ENCODE measurements at regions not wholly inside any gene's neighbourhood (a gene's known extent, or its start where the extent isn't known, plus 50 kb on each side); places are given as distances from the start of the nearest gene placed in this dataset.

DNA sequence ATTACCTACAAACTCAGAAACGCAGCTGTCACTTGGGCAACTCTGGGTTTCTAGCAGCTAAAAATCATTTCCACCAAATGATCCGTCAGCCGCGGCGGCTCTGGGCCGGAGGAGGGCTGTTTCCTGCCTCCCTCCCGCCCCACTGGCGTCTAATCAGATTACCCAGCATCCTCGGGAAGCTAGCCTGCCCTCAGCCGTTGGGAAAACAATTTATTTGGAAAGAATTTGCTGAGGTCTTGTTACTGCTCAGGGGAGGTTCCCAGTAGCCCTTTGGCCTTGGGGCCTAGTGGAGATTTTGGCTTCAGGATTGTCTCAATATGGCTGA, 65.0 kb upstream of the ADGRA1 start:
- H3K27me3 ChIP-seq = peaks cover 17% of the 10 kb centered on the region
- no peak overlapping the region for H3K27ac ChIP-seq
- TF ChIP-seq POLR2A (IDR thresholded peaks at IDR 0.05) (no peak), POLR2AphosphoS5 (IDR thresholded peaks at IDR 0.05) (no peak), EP300 (IDR thresholded peaks at IDR 0.05; ENCODE audit: low read depth) (no peak)
- TF ChIP-seq, protein P1, sequence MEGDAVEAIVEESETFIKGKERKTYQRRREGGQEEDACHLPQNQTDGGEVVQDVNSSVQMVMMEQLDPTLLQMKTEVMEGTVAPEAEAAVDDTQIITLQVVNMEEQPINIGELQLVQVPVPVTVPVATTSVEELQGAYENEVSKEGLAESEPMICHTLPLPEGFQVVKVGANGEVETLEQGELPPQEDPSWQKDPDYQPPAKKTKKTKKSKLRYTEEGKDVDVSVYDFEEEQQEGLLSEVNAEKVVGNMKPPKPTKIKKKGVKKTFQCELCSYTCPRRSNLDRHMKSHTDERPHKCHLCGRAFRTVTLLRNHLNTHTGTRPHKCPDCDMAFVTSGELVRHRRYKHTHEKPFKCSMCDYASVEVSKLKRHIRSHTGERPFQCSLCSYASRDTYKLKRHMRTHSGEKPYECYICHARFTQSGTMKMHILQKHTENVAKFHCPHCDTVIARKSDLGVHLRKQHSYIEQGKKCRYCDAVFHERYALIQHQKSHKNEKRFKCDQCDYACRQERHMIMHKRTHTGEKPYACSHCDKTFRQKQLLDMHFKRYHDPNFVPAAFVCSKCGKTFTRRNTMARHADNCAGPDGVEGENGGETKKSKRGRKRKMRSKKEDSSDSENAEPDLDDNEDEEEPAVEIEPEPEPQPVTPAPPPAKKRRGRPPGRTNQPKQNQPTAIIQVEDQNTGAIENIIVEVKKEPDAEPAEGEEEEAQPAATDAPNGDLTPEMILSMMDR (IDR thresholded peaks at IDR 0.05) = no peak
- H3K9me3 ChIP-seq = no peaks in the 10 kb centered on the region
- WGBS, 2 donors (ENCODE audit: low coverage in 1 of 2) = 25% methylated on average over 10 of the region's 10 CpGs; no CpG with 5 or more reads in 1 of the 2 donors
- H3K4me1 ChIP-seq = no peaks in the 10 kb centered on the region
- no peaks in the 10 kb centered on the region for H3K36me3 ChIP-seq
- intact Hi-C loops (cut with DNase I; ENCODE audit: low total_unique reads) (no loop called here), in situ Hi-C loops (cut with MboI; ENCODE audit: low pct_ligation_motif_present in 1 of 4, low pct_unique_long_range_greater_than_20kb in 1 of 4, low sequenced_read_pairs in 3 of 4) (no loop called here)
- no peak overlapping the region for H3K4me3 ChIP-seq
- no peak for DNase-seq

DNA sequence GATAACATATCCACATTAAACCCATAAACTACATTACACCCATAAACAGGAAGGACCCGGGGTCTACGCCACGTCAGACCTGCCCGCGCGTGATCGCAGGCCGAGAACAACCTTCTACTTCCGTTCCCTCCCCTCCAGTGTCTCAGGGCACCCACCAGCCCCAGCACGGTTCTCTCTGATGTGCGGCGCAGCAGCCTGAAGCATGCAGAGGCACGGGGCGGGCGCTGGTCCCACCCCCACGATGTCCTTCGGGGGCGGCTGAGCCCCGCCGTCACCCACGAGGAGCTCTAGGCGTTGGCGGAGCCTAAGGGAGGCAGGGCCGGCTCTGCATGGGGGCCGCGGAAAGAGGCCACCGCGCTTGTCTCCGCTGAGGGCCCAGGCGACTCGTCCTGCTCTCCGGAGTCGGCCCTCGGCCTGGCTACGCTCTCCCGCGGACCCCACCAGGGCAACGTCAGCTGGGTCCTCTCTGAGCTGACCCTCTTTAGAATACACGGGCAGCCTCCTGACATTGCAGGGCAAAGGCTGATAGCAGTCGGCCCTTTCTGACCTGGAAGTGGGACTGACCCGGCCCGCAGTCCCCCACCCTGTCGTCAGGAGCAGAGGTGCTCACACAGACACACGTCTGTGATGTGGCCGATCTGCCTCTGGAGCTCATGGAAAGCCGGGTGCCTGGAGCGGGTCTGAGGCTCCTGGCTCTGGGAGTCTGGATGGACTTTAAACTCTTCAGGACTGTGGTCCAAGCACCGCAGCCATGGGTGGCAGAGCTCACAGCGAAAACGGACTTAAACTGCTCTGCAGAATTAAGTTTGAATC, 65.6 kb upstream of the ADGRA1 start:
- TF ChIP-seq, protein P1 (IDR thresholded peaks at IDR 0.05) = no peak
- TF ChIP-seq POLR2AphosphoS5 (IDR thresholded peaks at IDR 0.05) = no peak
- no peak for TF ChIP-seq POLR2A (IDR thresholded peaks at IDR 0.05)
- no peak for TF ChIP-seq EP300 (IDR thresholded peaks at IDR 0.05; ENCODE audit: low read depth)
- Histone ChIP-seq H3K4me1 (no peaks in the 10 kb centered on the region), H3K36me3 (no peaks in the 10 kb centered on the region), H3K9me3 (no peaks in the 10 kb centered on the region), H3K27ac (no peak overlapping the region), H3K27me3 (peaks cover 17% of the 10 kb centered on the region), H3K4me3 (no peak overlapping the region)
- DNase-seq = no peak
- in situ Hi-C loops (cut with MboI; ENCODE audit: low pct_ligation_motif_present in 1 of 4, low pct_unique_long_range_greater_than_20kb in 1 of 4, low sequenced_read_pairs in 3 of 4) = no loop called here
- intact Hi-C loops (cut with DNase I; ENCODE audit: low total_unique reads) = no loop called here
- WGBS, 2 donors (ENCODE audit: low coverage in 1 of 2) = 71 to 78% methylated on average over 9 to 42 of the region's 50 CpGs

DNA sequence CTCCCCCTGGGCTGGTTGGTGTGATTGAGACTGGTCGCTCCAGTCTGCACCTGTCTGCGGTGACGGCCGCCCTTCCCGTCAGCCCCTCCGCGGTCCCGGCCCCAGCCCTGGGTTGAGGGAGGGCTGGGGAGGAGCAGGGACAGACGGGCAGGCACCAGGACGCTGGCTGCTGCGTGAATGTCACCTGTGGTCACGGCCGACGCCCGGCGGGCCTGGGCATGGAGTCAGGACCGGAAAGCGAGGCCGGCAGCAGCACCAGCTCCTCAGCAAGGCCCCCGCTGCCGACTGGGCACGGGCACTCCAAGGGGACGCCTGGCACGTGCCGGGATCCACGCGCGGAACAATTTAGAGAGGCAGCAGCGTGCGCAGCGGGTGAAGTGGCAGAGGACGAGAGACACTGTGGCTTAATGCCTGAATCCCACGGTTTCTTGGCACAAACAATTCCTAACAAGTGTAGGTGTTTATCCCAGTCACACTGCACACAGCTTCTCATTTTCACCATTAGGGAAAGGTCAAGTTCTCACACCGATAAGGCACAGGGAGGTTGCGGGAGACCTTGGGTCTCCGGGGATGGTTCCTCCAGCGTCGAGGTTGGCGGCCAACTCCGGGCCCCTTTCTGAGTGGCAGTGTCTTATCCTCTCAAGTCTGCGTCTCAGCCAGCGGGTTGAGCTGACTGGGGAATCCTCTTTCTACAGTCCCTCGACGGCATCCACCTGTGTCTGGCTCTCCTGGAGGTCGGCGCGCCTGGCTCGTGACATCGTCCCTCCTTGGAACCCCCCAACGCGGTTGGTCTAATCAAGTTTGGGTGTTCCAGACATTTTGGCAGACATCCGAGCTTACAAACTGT, 66.4 kb upstream of the ADGRA1 start:
- Histone ChIP-seq H3K4me1 (no peaks in the 10 kb centered on the region), H3K27me3 (peaks cover 10% of the 10 kb centered on the region), H3K27ac (no peak overlapping the region), H3K9me3 (no peaks in the 10 kb centered on the region), H3K36me3 (no peaks in the 10 kb centered on the region), H3K4me3 (no peak overlapping the region)
- DNase-seq = no peak
- intact Hi-C loops (cut with DNase I; ENCODE audit: low total_unique reads) = no loop called here
- WGBS, 2 donors (ENCODE audit: low coverage in 1 of 2) = 14 to 89% methylated on average over 1 to 41 of the region's 52 CpGs
- in situ Hi-C loops (cut with MboI; ENCODE audit: low pct_ligation_motif_present in 1 of 4, low pct_unique_long_range_greater_than_20kb in 1 of 4, low sequenced_read_pairs in 3 of 4) = no loop called here
- no peak for TF ChIP-seq POLR2AphosphoS5 (IDR thresholded peaks at IDR 0.05)
- TF ChIP-seq EP300 (IDR thresholded peaks at IDR 0.05; ENCODE audit: low read depth) = no peak
- TF ChIP-seq, protein P1 (IDR thresholded peaks at IDR 0.05) = no peak
- no peak for TF ChIP-seq POLR2A (IDR thresholded peaks at IDR 0.05)

- 72% methylated on average over 23 of the region's 29 CpGs; no CpG with 5 or more reads in 1 of the 2 donors for WGBS, 2 donors (ENCODE audit: low coverage in 1 of 2)
- Histone ChIP-seq H3K4me3 (no peak overlapping the region), H3K27ac (no peak overlapping the region), H3K36me3 (no peaks in the 10 kb centered on the region), H3K27me3 (peaks cover 2% of the 10 kb centered on the region), H3K4me1 (no peaks in the 10 kb centered on the region), H3K9me3 (no peaks in the 10 kb centered on the region)
- no peak for TF ChIP-seq POLR2AphosphoS5 (IDR thresholded peaks at IDR 0.05)
- TF ChIP-seq POLR2A (IDR thresholded peaks at IDR 0.05) = no peak
- TF ChIP-seq EP300 (IDR thresholded peaks at IDR 0.05; ENCODE audit: low read depth) = no peak
- TF ChIP-seq, protein P1 (IDR thresholded peaks at IDR 0.05) = no peak
- intact Hi-C loops (cut with DNase I; ENCODE audit: low total_unique reads) (no loop called here), in situ Hi-C loops (cut with MboI; ENCODE audit: low pct_ligation_motif_present in 1 of 4, low pct_unique_long_range_greater_than_20kb in 1 of 4, low sequenced_read_pairs in 3 of 4) (no loop called here)
- DNase-seq = no peak
These were observed 67.4 kb upstream of the ADGRA1 start for GRCh38 chr10:133020193-133020817.
